D721Med (cell line): ENCODE measurements at regions not wholly inside any gene's neighbourhood (a gene's known extent, or its start where the extent isn't known, plus 50 kb on each side); places are given as distances from the start of the nearest gene placed in this dataset.
A peak's percentile ranks its signal among the peaks of the same experiment; 100 is the strongest.

ENCODE experiments used
- DNase-seq: peaks from one replicate; pipeline ENCODE4 v3.0.0; 2011; ENCODE audit warnings: low spot score; ENCODE audit not compliant: insufficient read length
- FAIRE-seq: peaks from 2 replicates; lab custom pipeline; 2011; peaks lifted over from hg19 to GRCh38; lab: Jason Lieb, UNC
- TF ChIP-seq, protein P1 (sequence below): IDR thresholded peaks from 2 replicates; pipeline ENCODE4 v1.5.1; 2012; ENCODE audit warnings: mild to moderate bottlenecking, control low read depth; ENCODE audit not compliant: insufficient read depth; ENCODE audit errors: missing control alignments

DNA sequence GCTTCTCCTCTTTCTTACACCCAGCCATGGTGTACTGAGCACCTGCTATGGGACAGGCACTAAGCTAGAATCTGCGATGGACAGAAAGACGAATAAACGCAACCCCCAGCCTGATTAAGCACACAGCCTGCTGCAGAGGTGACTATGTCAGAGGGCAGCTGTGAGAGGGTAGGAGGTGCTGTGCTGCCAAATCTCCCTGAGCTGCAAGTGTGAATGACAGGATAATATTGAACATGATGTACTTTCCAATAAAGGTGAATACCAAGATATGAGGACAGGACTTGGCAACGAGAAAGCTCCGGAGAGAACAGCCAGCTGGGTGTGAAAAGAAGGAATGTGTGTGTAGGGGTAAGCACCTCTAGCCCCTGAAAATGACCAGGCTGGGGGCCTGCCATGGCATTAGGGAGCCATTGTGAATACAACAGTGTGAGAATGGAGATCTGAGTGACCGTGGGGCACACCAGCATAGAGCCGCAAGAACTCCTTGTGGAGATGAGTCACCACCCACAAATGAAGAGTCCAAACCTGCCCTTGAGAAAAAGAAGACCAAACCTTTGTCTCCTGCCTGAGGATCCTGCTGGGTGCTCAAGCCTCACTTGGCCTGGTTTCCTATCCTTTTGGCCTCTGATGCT is 83.0 kb upstream of the ATF3 start:
- FAIRE-seq: no peak
- no peak for DNase-seq

DNA sequence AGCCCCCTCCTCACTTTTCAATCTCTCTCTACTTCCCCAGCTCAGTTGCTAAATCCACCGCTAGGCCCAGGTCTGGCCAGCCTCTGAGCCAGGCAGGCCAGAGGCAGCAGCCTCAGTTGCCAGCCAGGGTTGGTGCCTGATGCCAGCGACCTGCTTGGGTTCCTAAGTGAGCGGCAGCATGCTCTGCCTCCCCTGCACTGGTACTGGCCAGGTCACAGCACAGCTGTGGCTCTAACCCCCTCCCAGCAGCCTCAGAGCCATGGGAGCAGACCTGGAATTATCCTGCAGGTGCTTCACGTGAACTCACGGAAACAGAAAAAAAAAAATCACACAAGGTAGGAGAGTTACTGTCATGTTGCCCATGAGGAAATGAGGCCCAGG is 82.5 kb upstream of the ATF3 start:
- FAIRE-seq (no peak), DNase-seq (no peak)
- TF ChIP-seq, protein P1, sequence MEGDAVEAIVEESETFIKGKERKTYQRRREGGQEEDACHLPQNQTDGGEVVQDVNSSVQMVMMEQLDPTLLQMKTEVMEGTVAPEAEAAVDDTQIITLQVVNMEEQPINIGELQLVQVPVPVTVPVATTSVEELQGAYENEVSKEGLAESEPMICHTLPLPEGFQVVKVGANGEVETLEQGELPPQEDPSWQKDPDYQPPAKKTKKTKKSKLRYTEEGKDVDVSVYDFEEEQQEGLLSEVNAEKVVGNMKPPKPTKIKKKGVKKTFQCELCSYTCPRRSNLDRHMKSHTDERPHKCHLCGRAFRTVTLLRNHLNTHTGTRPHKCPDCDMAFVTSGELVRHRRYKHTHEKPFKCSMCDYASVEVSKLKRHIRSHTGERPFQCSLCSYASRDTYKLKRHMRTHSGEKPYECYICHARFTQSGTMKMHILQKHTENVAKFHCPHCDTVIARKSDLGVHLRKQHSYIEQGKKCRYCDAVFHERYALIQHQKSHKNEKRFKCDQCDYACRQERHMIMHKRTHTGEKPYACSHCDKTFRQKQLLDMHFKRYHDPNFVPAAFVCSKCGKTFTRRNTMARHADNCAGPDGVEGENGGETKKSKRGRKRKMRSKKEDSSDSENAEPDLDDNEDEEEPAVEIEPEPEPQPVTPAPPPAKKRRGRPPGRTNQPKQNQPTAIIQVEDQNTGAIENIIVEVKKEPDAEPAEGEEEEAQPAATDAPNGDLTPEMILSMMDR: no peak

More for the DNA sequence above, 83.0 kb upstream of the ATF3 start:
- TF ChIP-seq, protein P1: no peak

DNA sequence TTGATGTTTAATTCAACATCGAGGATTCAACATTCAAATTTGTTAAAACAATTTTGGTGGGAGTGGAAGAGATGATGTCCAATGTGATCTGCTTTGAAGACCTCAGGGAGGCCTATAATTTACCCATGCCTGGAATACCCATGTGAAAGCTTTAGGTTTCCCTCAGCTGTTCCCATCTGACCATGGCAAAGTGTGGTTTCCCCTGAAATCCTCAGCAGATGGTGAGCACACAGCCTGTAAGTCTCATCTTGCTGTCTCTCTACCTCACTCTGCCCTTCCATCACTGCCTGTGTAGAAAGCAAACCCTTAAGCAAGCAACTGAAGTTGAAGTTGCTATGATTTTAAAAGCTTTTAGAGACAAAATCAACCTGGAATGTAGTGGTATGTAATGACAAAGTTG is 80.1 kb upstream of the ATF3 start:
- DNase-seq (no peak), FAIRE-seq (peak; percentile 74)
- TF ChIP-seq, protein P1: no peak

DNA sequence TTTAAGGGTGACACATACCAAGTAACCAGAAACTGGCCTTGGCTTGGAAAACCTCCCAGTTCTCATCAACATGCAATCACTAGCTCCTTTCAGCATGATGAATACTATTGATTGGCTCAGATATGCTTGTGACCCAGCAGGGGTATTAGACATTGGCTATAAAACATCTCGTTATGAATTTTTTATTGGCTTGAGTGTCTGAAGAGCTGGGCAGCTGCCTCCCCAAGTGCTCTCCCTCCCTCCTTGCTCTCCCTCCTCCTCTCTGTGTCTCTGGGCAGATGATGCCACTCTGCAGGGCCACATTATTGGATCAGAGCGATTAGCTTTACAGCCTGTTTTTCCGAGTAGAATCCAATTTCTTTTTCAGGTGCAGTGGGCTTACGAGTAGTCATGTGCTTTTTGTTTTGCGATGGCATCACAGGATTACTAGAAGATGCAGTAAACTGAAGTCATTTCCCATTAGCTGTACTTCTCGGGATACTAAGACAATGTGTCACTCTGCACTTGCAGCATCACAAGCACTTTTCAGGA is 79.3 kb upstream of the ATF3 start:
- no peak for FAIRE-seq
- DNase-seq: no peak
- TF ChIP-seq, protein P1: no peak

DNA sequence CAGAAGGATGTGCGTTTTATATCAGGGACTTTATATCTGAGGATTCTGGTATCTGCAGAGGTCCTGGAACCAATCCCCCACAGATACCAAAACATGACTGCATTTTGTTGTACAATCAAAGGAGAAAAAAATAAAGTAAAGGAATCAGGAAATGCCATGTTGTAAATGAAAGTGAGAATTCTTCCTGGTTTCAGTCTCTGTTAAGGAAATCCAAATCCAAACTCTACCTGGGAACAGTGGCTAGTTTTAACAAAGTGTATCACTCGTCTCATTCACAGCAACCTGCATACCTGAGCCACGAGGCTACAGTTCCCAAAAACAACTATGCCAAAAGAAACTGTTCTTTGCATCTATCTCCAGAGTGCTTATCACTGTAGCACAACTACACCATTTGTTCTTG is 77.3 kb upstream of the ATF3 start:
- TF ChIP-seq, protein P1: no peak
- FAIRE-seq (no peak), DNase-seq (no peak)

DNA sequence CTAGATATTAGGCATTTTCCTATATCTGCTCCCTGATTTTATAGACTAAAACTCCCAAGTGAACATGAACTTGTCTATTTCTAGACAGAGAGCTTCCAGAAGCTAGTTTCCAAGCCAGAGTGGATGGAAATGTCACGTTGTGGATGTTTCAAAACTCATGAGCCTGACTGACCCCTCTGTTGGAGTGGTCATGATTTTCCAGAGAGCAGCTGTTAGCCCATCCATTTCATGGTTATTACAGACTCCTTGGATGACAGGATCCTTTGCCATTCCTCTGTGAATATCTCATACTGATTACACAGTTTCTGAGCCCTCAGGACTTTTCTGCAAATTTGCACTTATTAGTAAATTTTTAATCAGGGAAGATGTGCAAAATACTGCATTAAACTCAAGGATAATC is 76.8 kb upstream of the ATF3 start:
- TF ChIP-seq, protein P1: no peak
- FAIRE-seq (no peak), DNase-seq (no peak)

DNA sequence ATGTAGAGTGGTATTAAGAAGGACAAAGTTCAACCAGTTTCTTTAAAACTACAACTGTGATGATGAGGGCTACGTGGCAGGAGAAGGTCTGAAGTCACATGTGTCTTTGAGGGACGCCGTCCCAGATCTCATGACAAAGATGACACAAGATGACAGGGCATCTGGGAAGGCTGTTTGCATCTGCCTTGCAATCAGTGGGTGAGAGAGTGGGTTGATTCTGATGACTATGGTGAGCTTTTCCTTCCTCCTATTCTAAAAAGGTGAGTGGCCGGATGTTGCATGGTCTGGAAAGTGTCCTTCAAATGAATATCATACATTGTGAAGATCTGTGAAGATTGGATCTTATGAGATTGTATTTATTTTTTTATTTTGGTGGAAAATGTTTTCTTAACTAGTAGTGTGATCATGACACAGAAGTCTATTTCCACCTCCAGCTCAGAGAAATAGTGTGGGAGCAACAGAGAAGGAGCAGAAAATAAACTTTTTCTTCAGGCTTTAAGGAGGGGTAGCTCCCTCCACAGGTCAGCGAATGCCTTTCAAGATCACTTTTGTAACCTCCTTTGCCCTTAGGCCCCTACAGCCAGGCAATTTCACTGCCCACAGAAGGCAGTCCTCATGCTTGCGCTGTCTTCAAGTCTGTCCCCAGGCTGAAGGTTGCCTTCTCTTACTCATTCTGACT is 76.0 kb upstream of the ATF3 start:
- TF ChIP-seq, protein P1: no peak
- no peak for FAIRE-seq
- no peak for DNase-seq
